WTC11 (cell line): ENCODE measurements at regions not wholly inside any gene's neighbourhood (a gene's known extent, or its start where the extent isn't known, plus 50 kb on each side); places are given as distances from the start of the nearest gene placed in this dataset.

ENCODE experiments used
- ESRRA ChIP-seq: sonication (generic); formaldehyde crosslinking; IDR thresholded peaks from 2 replicates; pipeline ENCODE4 v1.8.1; 2022; ENCODE audit warnings: mild to moderate bottlenecking, missing genetic modification reagents, borderline replicate concordance
- FOXJ3 ChIP-seq: sonication (generic); formaldehyde crosslinking; IDR thresholded peaks from 2 replicates; pipeline ENCODE4 v1.9.0; 2021; ENCODE audit warnings: missing genetic modification reagents, mild to moderate bottlenecking, borderline replicate concordance
- FOXK1 ChIP-seq: sonication (generic); formaldehyde crosslinking; IDR thresholded peaks from 2 replicates; pipeline ENCODE4 v1.8.0; 2022; ENCODE audit warnings: mild to moderate bottlenecking, moderate library complexity, missing genetic modification reagents
- FOXP1 ChIP-seq: sonication (generic); formaldehyde crosslinking; IDR thresholded peaks from 2 replicates; pipeline ENCODE4 v1.8.0; 2022; ENCODE audit warnings: missing genetic modification reagents, mild to moderate bottlenecking, moderate library complexity, borderline replicate concordance
- HMGA2 ChIP-seq: fragments of 250-450 bp; sonication (Bioruptor Pico); IDR thresholded peaks from 2 replicates; pipeline ENCODE4 v1.4.0; 2021; ENCODE audit warnings: mild to moderate bottlenecking, moderate library complexity
- SMAD4 ChIP-seq: sonication (generic); formaldehyde crosslinking; IDR thresholded peaks from 2 replicates; pipeline ENCODE4 v1.8.0; 2022; ENCODE audit warnings: mild to moderate bottlenecking, missing genetic modification reagents
- TEAD4 ChIP-seq: sonication (generic); formaldehyde crosslinking; IDR thresholded peaks from 2 replicates; pipeline ENCODE4 v1.8.0; 2022; ENCODE audit warnings: mild to moderate bottlenecking, missing genetic modification reagents
- ZNF416 ChIP-seq: fragments of 250-450 bp; sonication (Bioruptor Pico); IDR thresholded peaks from 2 replicates; pipeline ENCODE4 v1.9.0; 2021; ENCODE audit warnings: mild to moderate bottlenecking, inconsistent platforms
- TF ChIP-seq, protein P1 (sequence below): sonication (generic); formaldehyde crosslinking; IDR thresholded peaks from 2 replicates; pipeline ENCODE4 v1.8.1; 2022; ENCODE audit warnings: mild to moderate bottlenecking, missing genetic modification reagents, moderate library complexity, borderline replicate concordance
- TF ChIP-seq, protein P2 (sequence below): fragments of 200-600 bp; IDR thresholded peaks from 2 replicates; pipeline ENCODE4 v1.8.0; 2022; ENCODE audit warnings: antibody characterized with exemption
- TF ChIP-seq, protein P3 (sequence below): sonication (generic); formaldehyde crosslinking; IDR thresholded peaks from 2 replicates; pipeline ENCODE4 v1.8.0; 2022; ENCODE audit warnings: mild to moderate bottlenecking, missing genetic modification reagents
- TF ChIP-seq, protein P4 (sequence below): sonication (generic); formaldehyde crosslinking; IDR thresholded peaks from 2 replicates; pipeline ENCODE4 v1.8.1; 2023; ENCODE audit warnings: mild to moderate bottlenecking, missing genetic modification reagents, moderate library complexity
- TF ChIP-seq, protein P5 (sequence below): sonication (generic); formaldehyde crosslinking; IDR thresholded peaks from 2 replicates; pipeline ENCODE4 v1.8.1; 2022; ENCODE audit warnings: low read depth, missing genetic modification reagents, borderline replicate concordance
- TF ChIP-seq, protein P6 (sequence below): sonication (generic); formaldehyde crosslinking; conservative IDR thresholded peaks from 2 replicates; pipeline ENCODE4 v1.8.1; 2022; ENCODE audit warnings: mild to moderate bottlenecking, missing genetic modification reagents

DNA sequence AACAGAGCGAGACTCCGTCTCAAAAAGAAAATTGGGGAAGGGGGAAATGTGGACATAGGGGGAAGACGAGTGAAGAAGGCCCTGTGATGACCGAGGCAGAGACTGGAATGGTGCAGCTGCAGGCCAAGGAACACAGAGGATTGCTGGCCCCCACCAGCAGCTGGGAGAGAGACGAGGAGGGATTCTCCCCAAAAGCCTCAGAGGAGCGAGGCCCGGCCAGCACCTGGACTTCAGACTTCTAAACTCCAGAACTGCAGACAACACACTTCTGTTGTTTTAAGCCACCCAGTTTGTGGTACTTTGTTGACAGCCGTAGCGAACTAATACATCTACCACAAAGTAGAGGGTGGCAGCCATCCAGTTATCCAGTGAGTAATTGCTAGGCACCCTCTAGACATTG is 124.6 kb downstream of the ATPSCKMT start:
- TF ChIP-seq, protein P1, sequence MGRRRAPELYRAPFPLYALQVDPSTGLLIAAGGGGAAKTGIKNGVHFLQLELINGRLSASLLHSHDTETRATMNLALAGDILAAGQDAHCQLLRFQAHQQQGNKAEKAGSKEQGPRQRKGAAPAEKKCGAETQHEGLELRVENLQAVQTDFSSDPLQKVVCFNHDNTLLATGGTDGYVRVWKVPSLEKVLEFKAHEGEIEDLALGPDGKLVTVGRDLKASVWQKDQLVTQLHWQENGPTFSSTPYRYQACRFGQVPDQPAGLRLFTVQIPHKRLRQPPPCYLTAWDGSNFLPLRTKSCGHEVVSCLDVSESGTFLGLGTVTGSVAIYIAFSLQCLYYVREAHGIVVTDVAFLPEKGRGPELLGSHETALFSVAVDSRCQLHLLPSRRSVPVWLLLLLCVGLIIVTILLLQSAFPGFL (CRISPR knock-in tag): no peak
- TF ChIP-seq, protein P2, sequence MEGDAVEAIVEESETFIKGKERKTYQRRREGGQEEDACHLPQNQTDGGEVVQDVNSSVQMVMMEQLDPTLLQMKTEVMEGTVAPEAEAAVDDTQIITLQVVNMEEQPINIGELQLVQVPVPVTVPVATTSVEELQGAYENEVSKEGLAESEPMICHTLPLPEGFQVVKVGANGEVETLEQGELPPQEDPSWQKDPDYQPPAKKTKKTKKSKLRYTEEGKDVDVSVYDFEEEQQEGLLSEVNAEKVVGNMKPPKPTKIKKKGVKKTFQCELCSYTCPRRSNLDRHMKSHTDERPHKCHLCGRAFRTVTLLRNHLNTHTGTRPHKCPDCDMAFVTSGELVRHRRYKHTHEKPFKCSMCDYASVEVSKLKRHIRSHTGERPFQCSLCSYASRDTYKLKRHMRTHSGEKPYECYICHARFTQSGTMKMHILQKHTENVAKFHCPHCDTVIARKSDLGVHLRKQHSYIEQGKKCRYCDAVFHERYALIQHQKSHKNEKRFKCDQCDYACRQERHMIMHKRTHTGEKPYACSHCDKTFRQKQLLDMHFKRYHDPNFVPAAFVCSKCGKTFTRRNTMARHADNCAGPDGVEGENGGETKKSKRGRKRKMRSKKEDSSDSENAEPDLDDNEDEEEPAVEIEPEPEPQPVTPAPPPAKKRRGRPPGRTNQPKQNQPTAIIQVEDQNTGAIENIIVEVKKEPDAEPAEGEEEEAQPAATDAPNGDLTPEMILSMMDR: no peak
- TF ChIP-seq HMGA2 (CRISPR knock-in tag) (no peak), FOXK1 (no peak), FOXP1 (CRISPR knock-in tag) (no peak), ZNF416 (CRISPR knock-in tag) (no peak), TEAD4 (CRISPR knock-in tag) (no peak), ESRRA (no peak), FOXJ3 (CRISPR knock-in tag) (no peak), SMAD4 (CRISPR knock-in tag) (no peak)
- TF ChIP-seq, protein P3, sequence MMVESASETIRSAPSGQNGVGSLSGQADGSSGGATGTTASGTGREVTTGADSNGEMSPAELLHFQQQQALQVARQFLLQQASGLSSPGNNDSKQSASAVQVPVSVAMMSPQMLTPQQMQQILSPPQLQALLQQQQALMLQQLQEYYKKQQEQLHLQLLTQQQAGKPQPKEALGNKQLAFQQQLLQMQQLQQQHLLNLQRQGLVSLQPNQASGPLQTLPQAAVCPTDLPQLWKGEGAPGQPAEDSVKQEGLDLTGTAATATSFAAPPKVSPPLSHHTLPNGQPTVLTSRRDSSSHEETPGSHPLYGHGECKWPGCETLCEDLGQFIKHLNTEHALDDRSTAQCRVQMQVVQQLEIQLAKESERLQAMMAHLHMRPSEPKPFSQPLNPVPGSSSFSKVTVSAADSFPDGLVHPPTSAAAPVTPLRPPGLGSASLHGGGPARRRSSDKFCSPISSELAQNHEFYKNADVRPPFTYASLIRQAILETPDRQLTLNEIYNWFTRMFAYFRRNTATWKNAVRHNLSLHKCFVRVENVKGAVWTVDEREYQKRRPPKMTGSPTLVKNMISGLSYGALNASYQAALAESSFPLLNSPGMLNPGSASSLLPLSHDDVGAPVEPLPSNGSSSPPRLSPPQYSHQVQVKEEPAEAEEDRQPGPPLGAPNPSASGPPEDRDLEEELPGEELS (CRISPR knock-in tag): no peak
- TF ChIP-seq, protein P4, sequence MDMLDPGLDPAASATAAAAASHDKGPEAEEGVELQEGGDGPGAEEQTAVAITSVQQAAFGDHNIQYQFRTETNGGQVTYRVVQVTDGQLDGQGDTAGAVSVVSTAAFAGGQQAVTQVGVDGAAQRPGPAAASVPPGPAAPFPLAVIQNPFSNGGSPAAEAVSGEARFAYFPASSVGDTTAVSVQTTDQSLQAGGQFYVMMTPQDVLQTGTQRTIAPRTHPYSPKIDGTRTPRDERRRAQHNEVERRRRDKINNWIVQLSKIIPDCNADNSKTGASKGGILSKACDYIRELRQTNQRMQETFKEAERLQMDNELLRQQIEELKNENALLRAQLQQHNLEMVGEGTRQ: no peak
- TF ChIP-seq, protein P5, sequence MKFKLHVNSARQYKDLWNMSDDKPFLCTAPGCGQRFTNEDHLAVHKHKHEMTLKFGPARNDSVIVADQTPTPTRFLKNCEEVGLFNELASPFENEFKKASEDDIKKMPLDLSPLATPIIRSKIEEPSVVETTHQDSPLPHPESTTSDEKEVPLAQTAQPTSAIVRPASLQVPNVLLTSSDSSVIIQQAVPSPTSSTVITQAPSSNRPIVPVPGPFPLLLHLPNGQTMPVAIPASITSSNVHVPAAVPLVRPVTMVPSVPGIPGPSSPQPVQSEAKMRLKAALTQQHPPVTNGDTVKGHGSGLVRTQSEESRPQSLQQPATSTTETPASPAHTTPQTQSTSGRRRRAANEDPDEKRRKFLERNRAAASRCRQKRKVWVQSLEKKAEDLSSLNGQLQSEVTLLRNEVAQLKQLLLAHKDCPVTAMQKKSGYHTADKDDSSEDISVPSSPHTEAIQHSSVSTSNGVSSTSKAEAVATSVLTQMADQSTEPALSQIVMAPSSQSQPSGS: no peak
- TF ChIP-seq, protein P6, sequence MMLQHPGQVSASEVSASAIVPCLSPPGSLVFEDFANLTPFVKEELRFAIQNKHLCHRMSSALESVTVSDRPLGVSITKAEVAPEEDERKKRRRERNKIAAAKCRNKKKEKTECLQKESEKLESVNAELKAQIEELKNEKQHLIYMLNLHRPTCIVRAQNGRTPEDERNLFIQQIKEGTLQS (CRISPR knock-in tag): no peak
